ENCODE measurements at regions not wholly inside any gene's neighbourhood (a gene's known extent, or its start where the extent isn't known, plus 50 kb on each side); places are given as distances from the start of the nearest gene placed in this dataset.
A peak's percentile ranks its signal among the peaks of the same experiment; 100 is the strongest.

GRCh38 chr12:73266206-73266605, 994.0 kb downstream of the TRHDE start:
- CTCF ChIA-PET (ENCODE audit: partially characterized antibody), result no interaction called here
- DNase-seq (ENCODE audit: low read depth in 1 of 2, low spot score in 2 of 2) (no peak), FAIRE-seq (no peak)
- H3K14ac ChIP-seq (ENCODE audit: insufficient read length), result no peak overlapping the region
- TF ChIP-seq SIRT6 (IDR thresholded peaks at IDR 0.05; ENCODE audit: low read length) (no peak), MAFK (IDR thresholded peaks at IDR 0.05; ENCODE audit: low read depth, low read length) (no peak), JUND (IDR thresholded peaks at IDR 0.05; ENCODE audit: low read length) (no peak), TAF7 (optimal IDR thresholded peaks at IDR 0.05; ENCODE audit: borderline replicate concordance, low read depth, low read length) (no peak), SRF (IDR thresholded peaks at IDR 0.05; ENCODE audit: low read depth, low read length) (no peak), EGR1 (IDR thresholded peaks at IDR 0.05; ENCODE audit: borderline replicate concordance, low read depth, low read length) (no peak), TBP (IDR thresholded peaks at IDR 0.05; ENCODE audit: low read depth, low read length) (no peak), KDM1A (IDR thresholded peaks at IDR 0.05; ENCODE audit: borderline replicate concordance, low read length) (no peak), JUN (IDR thresholded peaks at IDR 0.05; ENCODE audit: low read depth, low read length) (no peak), POLR2A (IDR thresholded peaks at IDR 0.05; ENCODE audit: control extremely low read depth in 1 of 2, low read depth in 2 of 2, low read length in 2 of 2) (no peak)
- TF ChIP-seq, protein P1, sequence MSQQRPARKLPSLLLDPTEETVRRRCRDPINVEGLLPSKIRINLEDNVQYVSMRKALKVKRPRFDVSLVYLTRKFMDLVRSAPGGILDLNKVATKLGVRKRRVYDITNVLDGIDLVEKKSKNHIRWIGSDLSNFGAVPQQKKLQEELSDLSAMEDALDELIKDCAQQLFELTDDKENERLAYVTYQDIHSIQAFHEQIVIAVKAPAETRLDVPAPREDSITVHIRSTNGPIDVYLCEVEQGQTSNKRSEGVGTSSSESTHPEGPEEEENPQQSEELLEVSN (IDR thresholded peaks at IDR 0.05), result no peak
- no peaks in the 10 kb centered on the region for H3K27me3 ChIP-seq (replicated peaks in 1 of 4; ENCODE audit: control insufficient read depth in 3 of 4, extremely low read depth in 1 of 4, insufficient read depth in 3 of 4, low read length in 3 of 4)
- no peak overlapping the region for H2BK20ac ChIP-seq (ENCODE audit: low read length)
- 67% methylated on average over 1 of the region's 1 CpG; no CpG with 5 or more reads in 1 of the 2 experiments for WGBS, 2 experiments (ENCODE audit: extremely low coverage in 1 of 2, insufficient coverage in 1 of 2, insufficient read length in 1 of 2, insufficient replicate concordance in 2 of 2, low coverage in 1 of 2, low lambda C conversion rate in 2 of 2, missing lambda C conversion rate in 1 of 2)
- no peak overlapping the region for H4K91ac ChIP-seq (replicated peaks; ENCODE audit: insufficient read length, low read length)
- H3K4me2 ChIP-seq (ENCODE audit: insufficient read depth in 1 of 2, low read depth in 2 of 2, low read length in 2 of 2), result no peak overlapping the region
- H2AFZ ChIP-seq (ENCODE audit: low read length), result no peak overlapping the region
- H3K79me2 ChIP-seq (ENCODE audit: control insufficient read depth in 1 of 2, insufficient read depth in 2 of 2, low read length in 2 of 2), result no peaks in the 10 kb centered on the region
- no peak overlapping the region for H3K9ac ChIP-seq (replicated peaks in 1 of 4; ENCODE audit: extremely low read depth in 1 of 4, low read depth in 3 of 4, low read length in 3 of 4)
- H2BK120ac ChIP-seq (replicated peaks; ENCODE audit: low read depth, low read length), result no peak overlapping the region
- no peak overlapping the region for H2AK5ac ChIP-seq (ENCODE audit: low read depth, low read length)
- no peaks in the 10 kb centered on the region for H3K79me1 ChIP-seq (ENCODE audit: low read depth, low read length)
- no peak overlapping the region for H3K4me3 ChIP-seq (ENCODE audit: extremely low read depth in 1 of 4, insufficient read depth in 2 of 4, low read depth in 3 of 4, low read length in 4 of 4)
- no peak overlapping the region for H2BK12ac ChIP-seq (ENCODE audit: low read depth, low read length)
- POLR2A ChIA-PET (ENCODE audit: partially characterized antibody), result no interaction called here
- no peaks in the 10 kb centered on the region for H3K4me1 ChIP-seq (replicated peaks in 1 of 4; ENCODE audit: control insufficient read depth in 3 of 4, insufficient read depth in 4 of 4, low read length in 3 of 4)
- H2BK5ac ChIP-seq (ENCODE audit: low read depth, low read length), result no peak overlapping the region
- H2BK15ac ChIP-seq (ENCODE audit: low read length), result no peak overlapping the region
- no peak overlapping the region for H3K56ac ChIP-seq (replicated peaks; ENCODE audit: insufficient read length, low read depth, low read length)
- H4K20me1 ChIP-seq (replicated peaks in 1 of 2; ENCODE audit: control insufficient read depth in 1 of 2, insufficient read depth in 2 of 2, low read length in 2 of 2), result no peaks in the 10 kb centered on the region
- H4K8ac ChIP-seq (ENCODE audit: extremely low read depth, insufficient read depth, low read length), result peak overlapping the region; percentile 51; the same call in 1 of the 2 replicates
- no peak overlapping the region for H3K4ac ChIP-seq (replicated peaks; ENCODE audit: insufficient read length, low read depth, low read length)
- H3K9me3 ChIP-seq (ENCODE audit: insufficient read depth in 2 of 2, low read depth in 1 of 2, low read length in 1 of 2), result peaks cover 2 to 3% of the 10 kb centered on the region in 2 experiments; a peak in 1 of 4 replicates
- H3K18ac ChIP-seq (ENCODE audit: extremely low read depth, low read length), result no peak overlapping the region
- no peaks in the 10 kb centered on the region for H3K23me2 ChIP-seq (ENCODE audit: low read depth, low read length)
- H3K36me3 ChIP-seq (ENCODE audit: control insufficient read depth in 2 of 4, insufficient read depth in 4 of 4, low read length in 3 of 4), result no peaks in the 10 kb centered on the region
- H3K23ac ChIP-seq (ENCODE audit: insufficient read length), result no peak overlapping the region
- no peak overlapping the region for H4K5ac ChIP-seq (ENCODE audit: insufficient read length, low read depth, low read length)
- no peak overlapping the region for H3K27ac ChIP-seq (ENCODE audit: low read depth, low read length)

Measured in H1 (cell line).